GM12878 (cell line): ENCODE measurements at regions not wholly inside any gene's neighbourhood (a gene's known extent, or its start where the extent isn't known, plus 50 kb on each side); places are given as distances from the start of the nearest gene placed in this dataset.

Experiments
- ATAC-seq: fragments of 200-7000 bp; cut with Tn5 transposase; 3 replicates; pipeline ENCODE4 v1.9.1; 2020; ENCODE audit warnings: mild to moderate bottlenecking, moderate library complexity
- BruUV-seq: library from RNA; stranded (reverse); fragments of 400-500 nt; replicated peaks from 2 replicates; lab custom pipeline; 2021; lab: Mats Ljungman, UMichigan
- CTCF ChIA-PET: fragments of 300-600 bp; sonication (Branson Sonifier 250); formaldehyde crosslinking; extraction: SDS; loops from one replicate; lab custom pipeline; 2021; ENCODE audit warnings: inconsistent platforms; lab: Yijun Ruan, JAX
- POLR2A ChIA-PET: fragments of 350-600 bp; formaldehyde crosslinking; extraction: SDS; loops from one replicate; lab custom pipeline; 2021; ENCODE audit warnings: inconsistent platforms; lab: Charles Lee
- RAD21 ChIA-PET: fragments of 300-600 bp; sonication (Branson Sonifier 250); formaldehyde crosslinking; loops from one replicate; lab custom pipeline; 2023; ENCODE audit warnings: antibody characterized with exemption; ENCODE audit not compliant: unreplicated experiment; lab: Charles Lee
- SMC1A ChIA-PET: fragments of 300-600 bp; sonication (Branson Sonifier 250); formaldehyde crosslinking; loops from one replicate; lab custom pipeline; 2023; ENCODE audit not compliant: unreplicated experiment, uncharacterized antibody; lab: Charles Lee
- DNase-seq: peaks from one replicate; pipeline ENCODE4 v3.0.0-alpha.2; 2011; ENCODE audit warnings: low read depth, low spot score
- FAIRE-seq: peaks from 3 replicates; lab custom pipeline; 2011; peaks lifted over from hg19 to GRCh38; lab: Jason Lieb, UNC
- H2AFZ ChIP-seq: 2 replicates; pipeline ENCODE4 v1.6.0; 2011; ENCODE audit warnings: low read depth, low read length, control low read depth; ENCODE audit not compliant: control insufficient read depth
- H3K27ac ChIP-seq: 2 replicates; pipeline ENCODE4 v1.5.1; 2011; ENCODE audit warnings: control low read depth; ENCODE audit not compliant: control insufficient read depth, insufficient read depth
- H3K27me3 ChIP-seq, 2 experiments: replicated peaks in 1 of 2; 2 replicates each; pipeline versions ENCODE4 v1.6.0 to v1.6.1; 2011; ENCODE audit warnings: low read length in 1 of 2; ENCODE audit not compliant: control insufficient read depth in 2 of 2, insufficient read depth in 2 of 2
- H3K36me3 ChIP-seq, 2 experiments: 2 replicates each; pipeline ENCODE4 v1.5.1; 2011; ENCODE audit warnings: low read length in 1 of 2; ENCODE audit not compliant: control insufficient read depth in 2 of 2, insufficient read depth in 2 of 2
- H3K4me1 ChIP-seq: 2 replicates; pipeline ENCODE4 v1.6.1; 2011; ENCODE audit warnings: mild to moderate bottlenecking, low read length, moderate library complexity, mixed read lengths; ENCODE audit not compliant: control insufficient read depth, insufficient read depth
- H3K4me2 ChIP-seq: 2 replicates; pipeline ENCODE4 v1.6.0; 2011; ENCODE audit warnings: control low read depth; ENCODE audit not compliant: control insufficient read depth, insufficient read depth
- H3K4me3 ChIP-seq: fragments of 200-600 bp; sonication (generic); 2 replicates; pipeline ENCODE4 v1.5.1; 2016
- H3K79me2 ChIP-seq: 2 replicates; pipeline ENCODE4 v1.6.0; 2011; ENCODE audit warnings: low read length; ENCODE audit not compliant: control insufficient read depth, insufficient read depth
- H3K9ac ChIP-seq: 2 replicates; pipeline ENCODE4 v1.8.0; 2011; ENCODE audit warnings: low read length, control low read depth, mixed read lengths; ENCODE audit not compliant: control insufficient read depth, insufficient read depth
- H3K9me3 ChIP-seq: replicated peaks from 3 replicates; pipeline ENCODE4 v1.5.1; 2011; ENCODE audit warnings: mild to moderate bottlenecking, low read length; ENCODE audit not compliant: control insufficient read depth, insufficient read depth
- H4K20me1 ChIP-seq: 2 replicates; pipeline ENCODE4 v1.6.0; 2011; ENCODE audit not compliant: control insufficient read depth, insufficient read depth
- CHD2 ChIP-seq: IDR thresholded peaks from 2 replicates; pipeline ENCODE4 v1.6.1; 2011; ENCODE audit warnings: low read depth, low read length, improper control_type of control experiment, borderline replicate concordance
- GABPA ChIP-seq: IDR thresholded peaks from 2 replicates; pipeline ENCODE4 v1.6.1; 2014; ENCODE audit warnings: antibody characterized with exemption, low read depth, mild to moderate bottlenecking, inconsistent platforms
- HDAC2 ChIP-seq: fragments of 200-600 bp; sonication (generic); IDR thresholded peaks from 2 replicates; pipeline ENCODE4 v1.6.1; 2017
- MTA2 ChIP-seq: fragments of 450-650 bp; IDR thresholded peaks from 2 replicates; pipeline ENCODE4 v1.6.1; 2016; ENCODE audit warnings: low read depth, mild to moderate bottlenecking, moderate library complexity
- MXI1 ChIP-seq: fragments of 150-350 bp; IDR thresholded peaks from 2 replicates; pipeline ENCODE4 v1.6.1; 2011; ENCODE audit warnings: low read depth, mild to moderate bottlenecking, inconsistent platforms, low read length, improper control_type of control experiment
- MYC ChIP-seq: IDR thresholded peaks from 2 replicates; pipeline ENCODE4 v1.6.1; 2011; ENCODE audit warnings: mild to moderate bottlenecking, low read length, moderate library complexity, inconsistent platforms; ENCODE audit not compliant: insufficient read depth, insufficient replicate concordance, insufficient read length, severe bottlenecking
- NFIC ChIP-seq: IDR thresholded peaks from 2 replicates; pipeline ENCODE4 v1.6.1; 2012; ENCODE audit warnings: low read depth, mild to moderate bottlenecking, inconsistent platforms, low read length, moderate library complexity
- PML ChIP-seq: IDR thresholded peaks from 2 replicates; pipeline ENCODE4 v1.6.1; 2012; ENCODE audit warnings: low read length, inconsistent platforms
- POLR2AphosphoS5 ChIP-seq: IDR thresholded peaks from 2 replicates; pipeline ENCODE4 v1.6.1; 2011; ENCODE audit warnings: mild to moderate bottlenecking, low read length, inconsistent platforms
- RCOR1 ChIP-seq: conservative IDR thresholded peaks from 2 replicates; pipeline ENCODE4 v1.6.1; 2012; ENCODE audit warnings: low read depth, low read length, improper control_type of control experiment
- RELA ChIP-seq: fragments of 450-650 bp; IDR thresholded peaks from 2 replicates; pipeline ENCODE4 v1.8.0; 2014; ENCODE audit warnings: borderline replicate concordance; ENCODE audit not compliant: partially characterized antibody
- TBL1XR1 ChIP-seq: IDR thresholded peaks from 2 replicates; pipeline ENCODE4 v1.6.1; 2012; ENCODE audit warnings: low read depth, low read length, improper control_type of control experiment
- YBX1 ChIP-seq: fragments of 450-650 bp; IDR thresholded peaks from 2 replicates; pipeline ENCODE4 v1.6.1; 2016; ENCODE audit warnings: antibody characterized with exemption
- WGBS: methylation state at CpG from one replicate; pipeline ENCODE4 v1.1.6; 2016; ENCODE audit warnings: low lambda C conversion rate; ENCODE audit not compliant: insufficient replicate concordance, insufficient coverage; ENCODE audit errors: missing lambda C conversion rate; 5-methylcytosine and 5-hydroxymethylcytosine counted together
- in situ Hi-C: fragments of 300-500 bp; cut with MboI; formaldehyde crosslinking; loops from 9 replicates; pipeline ENCODE4 v1.14.3; 2018; ENCODE audit warnings: mixed read lengths
- intact Hi-C: fragments of 100-400 bp; cut with micrococcal nuclease; formaldehyde crosslinking; loops from one replicate; pipeline ENCODE4 v1.14.2; 2022; ENCODE audit not compliant: unreplicated experiment
- TF ChIP-seq, protein P1 (sequence below): IDR thresholded peaks from 2 replicates; pipeline ENCODE4 v1.6.1; 2012; ENCODE audit warnings: low read depth, low read length, improper control_type of control experiment
- TF ChIP-seq, protein P2 (sequence below): fragments of 450-650 bp; IDR thresholded peaks from 2 replicates; pipeline ENCODE4 v1.6.1; 2017; ENCODE audit warnings: mild to moderate bottlenecking
- TF ChIP-seq, protein P3 (sequence below): fragments of 450-650 bp; formaldehyde crosslinking; IDR thresholded peaks from 2 replicates; pipeline ENCODE4 v1.4.0; 2022; ENCODE audit warnings: mild to moderate bottlenecking, moderate library complexity
- TF ChIP-seq, protein P4 (sequence below): IDR thresholded peaks from 2 replicates; pipeline ENCODE4 v1.6.1; 2011; ENCODE audit warnings: borderline replicate concordance, low read depth, mild to moderate bottlenecking, moderate library complexity, low read length; ENCODE audit not compliant: insufficient read depth, poor library complexity, severe bottlenecking

DNA sequence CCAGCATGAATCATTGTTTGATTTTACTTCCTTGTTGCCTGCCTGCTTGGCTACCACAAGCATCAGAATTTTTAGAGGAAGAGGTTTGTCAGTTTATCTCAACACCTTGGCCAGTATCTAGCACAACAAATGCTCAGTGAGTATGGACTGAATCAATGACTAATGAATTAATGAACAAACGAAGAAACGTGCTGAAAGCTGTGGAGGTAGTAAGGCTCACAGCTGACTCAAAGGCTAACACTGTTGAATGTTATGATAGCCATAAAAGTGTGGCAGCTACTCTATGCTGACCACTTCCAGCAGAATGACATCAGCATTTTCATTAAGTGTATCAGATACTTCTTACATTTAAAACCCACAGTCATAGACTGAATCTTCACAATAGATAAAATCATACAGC, 543.4 kb downstream of the IRS1 start:
- intact Hi-C loops = no loop called here
- no TSS peak for BruUV-seq
- ChIA-PET CTCF (interaction anchor here (1.3 kb wide), 1 partner anchor 40 kb away, joined by 3 read pairs; no protein-coding TSS in a partner anchor), POLR2A (no interaction called here), SMC1A (no interaction called here), RAD21 (no interaction called here)
- ATAC-seq = no peak; the same call in 2 of the 3 replicates
- Histone ChIP-seq H3K4me2 (no peak overlapping the region), H3K27ac (no peak overlapping the region), H3K4me3 (no peak overlapping the region), H4K20me1 (no peaks in the 10 kb centered on the region), H3K4me1 (no peaks in the 10 kb centered on the region), H3K9ac (no peak overlapping the region), H3K79me2 (no peaks in the 10 kb centered on the region), H3K9me3 (no peaks in the 10 kb centered on the region), H2AFZ (no peak overlapping the region), H3K36me3 (no peaks in the 10 kb centered on the region), H3K27me3 (no peaks in the 10 kb centered on the region)
- TF ChIP-seq HDAC2 = no peak
- TF ChIP-seq, protein P1, sequence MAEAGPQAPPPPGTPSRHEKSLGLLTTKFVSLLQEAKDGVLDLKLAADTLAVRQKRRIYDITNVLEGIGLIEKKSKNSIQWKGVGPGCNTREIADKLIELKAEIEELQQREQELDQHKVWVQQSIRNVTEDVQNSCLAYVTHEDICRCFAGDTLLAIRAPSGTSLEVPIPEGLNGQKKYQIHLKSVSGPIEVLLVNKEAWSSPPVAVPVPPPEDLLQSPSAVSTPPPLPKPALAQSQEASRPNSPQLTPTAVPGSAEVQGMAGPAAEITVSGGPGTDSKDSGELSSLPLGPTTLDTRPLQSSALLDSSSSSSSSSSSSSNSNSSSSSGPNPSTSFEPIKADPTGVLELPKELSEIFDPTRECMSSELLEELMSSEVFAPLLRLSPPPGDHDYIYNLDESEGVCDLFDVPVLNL = no peak
- TF ChIP-seq GABPA = no peak
- no peak for TF ChIP-seq RELA
- TF ChIP-seq, protein P2, sequence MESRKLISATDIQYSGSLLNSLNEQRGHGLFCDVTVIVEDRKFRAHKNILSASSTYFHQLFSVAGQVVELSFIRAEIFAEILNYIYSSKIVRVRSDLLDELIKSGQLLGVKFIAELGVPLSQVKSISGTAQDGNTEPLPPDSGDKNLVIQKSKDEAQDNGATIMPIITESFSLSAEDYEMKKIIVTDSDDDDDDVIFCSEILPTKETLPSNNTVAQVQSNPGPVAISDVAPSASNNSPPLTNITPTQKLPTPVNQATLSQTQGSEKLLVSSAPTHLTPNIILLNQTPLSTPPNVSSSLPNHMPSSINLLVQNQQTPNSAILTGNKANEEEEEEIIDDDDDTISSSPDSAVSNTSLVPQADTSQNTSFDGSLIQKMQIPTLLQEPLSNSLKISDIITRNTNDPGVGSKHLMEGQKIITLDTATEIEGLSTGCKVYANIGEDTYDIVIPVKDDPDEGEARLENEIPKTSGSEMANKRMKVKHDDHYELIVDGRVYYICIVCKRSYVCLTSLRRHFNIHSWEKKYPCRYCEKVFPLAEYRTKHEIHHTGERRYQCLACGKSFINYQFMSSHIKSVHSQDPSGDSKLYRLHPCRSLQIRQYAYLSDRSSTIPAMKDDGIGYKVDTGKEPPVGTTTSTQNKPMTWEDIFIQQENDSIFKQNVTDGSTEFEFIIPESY = no peak
- TF ChIP-seq, protein P3, sequence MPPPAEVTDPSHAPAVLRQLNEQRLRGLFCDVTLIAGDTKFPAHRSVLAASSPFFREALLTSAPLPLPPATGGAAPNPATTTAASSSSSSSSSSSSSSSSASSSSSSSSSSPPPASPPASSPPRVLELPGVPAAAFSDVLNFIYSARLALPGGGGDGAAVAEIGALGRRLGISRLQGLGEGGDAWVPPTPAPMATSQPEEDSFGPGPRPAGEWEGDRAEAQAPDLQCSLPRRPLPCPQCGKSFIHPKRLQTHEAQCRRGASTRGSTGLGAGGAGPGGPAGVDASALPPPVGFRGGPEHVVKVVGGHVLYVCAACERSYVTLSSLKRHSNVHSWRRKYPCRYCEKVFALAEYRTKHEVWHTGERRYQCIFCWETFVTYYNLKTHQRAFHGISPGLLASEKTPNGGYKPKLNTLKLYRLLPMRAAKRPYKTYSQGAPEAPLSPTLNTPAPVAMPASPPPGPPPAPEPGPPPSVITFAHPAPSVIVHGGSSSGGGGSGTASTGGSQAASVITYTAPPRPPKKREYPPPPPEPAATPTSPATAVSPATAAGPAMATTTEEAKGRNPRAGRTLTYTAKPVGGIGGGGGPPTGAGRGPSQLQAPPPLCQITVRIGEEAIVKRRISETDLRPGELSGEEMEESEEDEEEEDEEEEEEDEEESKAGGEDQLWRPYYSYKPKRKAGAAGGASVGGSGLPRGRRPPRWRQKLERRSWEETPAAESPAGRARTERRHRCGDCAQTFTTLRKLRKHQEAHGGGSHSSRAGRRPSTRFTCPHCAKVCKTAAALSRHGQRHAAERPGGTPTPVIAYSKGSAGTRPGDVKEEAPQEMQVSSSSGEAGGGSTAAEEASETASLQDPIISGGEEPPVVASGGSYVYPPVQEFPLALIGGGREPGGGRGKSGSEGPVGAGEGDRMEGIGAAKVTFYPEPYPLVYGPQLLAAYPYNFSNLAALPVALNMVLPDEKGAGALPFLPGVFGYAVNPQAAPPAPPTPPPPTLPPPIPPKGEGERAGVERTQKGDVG (CRISPR knock-in tag) = no peak
- TF ChIP-seq MYC = no peak
- TF ChIP-seq MTA2 = no peak
- no peak for TF ChIP-seq CHD2
- no peak for TF ChIP-seq MXI1
- TF ChIP-seq NFIC = no peak
- TF ChIP-seq, protein P4, sequence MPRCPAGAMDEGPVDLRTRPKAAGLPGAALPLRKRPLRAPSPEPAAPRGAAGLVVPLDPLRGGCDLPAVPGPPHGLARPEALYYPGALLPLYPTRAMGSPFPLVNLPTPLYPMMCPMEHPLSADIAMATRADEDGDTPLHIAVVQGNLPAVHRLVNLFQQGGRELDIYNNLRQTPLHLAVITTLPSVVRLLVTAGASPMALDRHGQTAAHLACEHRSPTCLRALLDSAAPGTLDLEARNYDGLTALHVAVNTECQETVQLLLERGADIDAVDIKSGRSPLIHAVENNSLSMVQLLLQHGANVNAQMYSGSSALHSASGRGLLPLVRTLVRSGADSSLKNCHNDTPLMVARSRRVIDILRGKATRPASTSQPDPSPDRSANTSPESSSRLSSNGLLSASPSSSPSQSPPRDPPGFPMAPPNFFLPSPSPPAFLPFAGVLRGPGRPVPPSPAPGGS = no peak
- no peak for TF ChIP-seq PML
- no peak for TF ChIP-seq YBX1
- no peak for TF ChIP-seq POLR2AphosphoS5
- TF ChIP-seq TBL1XR1 = no peak
- TF ChIP-seq RCOR1 = no peak
- DNase-seq = no peak
- in situ Hi-C loops = no loop called here
- FAIRE-seq = no peak
- WGBS = 0% methylated on average over 2 of the region's 2 CpGs
